Suppressor macrophage treated with lipopolysaccharide for 1 hour (primary cell): ENCODE measurements at regions not wholly inside any gene's neighbourhood (a gene's known extent, or its start where the extent isn't known, plus 50 kb on each side); places are given as distances from the start of the nearest gene placed in this dataset.
"Not testable (repeated sequence)": the region's sequence is repeated elsewhere in the genome, so short reads cannot be mapped to it uniquely, and the experiment has no call there.

Experiments used
- DNase-seq, 3 donors: peaks; one replicate each; pipeline ENCODE4 v3.0.0-alpha.2; 2020 to 2022

GRCh38 chr12:125512541-125513298 lies 447.5 kb downstream of the AACS start:
- peak; percentile 21 to 24 (median 23) for DNase-seq

GRCh38 chr12:125515887-125516286 lies 450.7 kb downstream of the AACS start:
- no peak for DNase-seq

- DNase-seq = peak in 1 of 3 donors; percentile 5
Measured at GRCh38 chr12:125518074-125518473, 452.8 kb downstream of the AACS start.

GRCh38 chr12:125519026-125519651 lies 453.9 kb downstream of the AACS start:
- DNase-seq = no peak

GRCh38 chr12:125525879-125526278 lies 460.6 kb downstream of the AACS start:
- DNase-seq = no peak

GRCh38 chr12:125528281-125528680 lies 463.0 kb downstream of the AACS start:
- DNase-seq = no peak

GRCh38 chr12:125530201-125530600 lies 465.0 kb downstream of the AACS start:
- no peak for DNase-seq

GRCh38 chr12:125530876-125531275 lies 465.6 kb downstream of the AACS start:
- no peak for DNase-seq

- DNase-seq = no peak
Measured at GRCh38 chr12:125531574-125531973, 466.3 kb downstream of the AACS start.

- DNase-seq = peak; percentile 14 to 59 (median 28)
Measured at GRCh38 chr12:125533434-125534029, 468.3 kb downstream of the AACS start.

- DNase-seq = no peak
Measured at GRCh38 chr12:125538401-125539199, 473.4 kb downstream of the AACS start.

- no peak for DNase-seq
Measured at GRCh38 chr12:125540580-125541204, 475.5 kb downstream of the AACS start.

- DNase-seq = no peak
Measured at GRCh38 chr12:125544960-125545359, 479.7 kb downstream of the AACS start.

- no peak for DNase-seq
Measured at GRCh38 chr12:125549171-125549570, 483.9 kb downstream of the AACS start.

- DNase-seq = no peak
Measured at GRCh38 chr12:125549836-125550235, 484.6 kb downstream of the AACS start.

- DNase-seq = no peak
Measured at GRCh38 chr12:125552295-125552694, 487.1 kb downstream of the AACS start.

- not testable (repeated sequence) for DNase-seq
Measured at GRCh38 chr12:125561008-125561407, 495.8 kb downstream of the AACS start.

GRCh38 chr12:125564753-125565152 lies 499.5 kb downstream of the AACS start:
- peak; percentile 19 to 24 (median 23) for DNase-seq

GRCh38 chr12:125567581-125567980 lies 502.3 kb downstream of the AACS start:
- no peak for DNase-seq

- no peak for DNase-seq
Measured at GRCh38 chr12:125568306-125568705, 503.1 kb downstream of the AACS start.

GRCh38 chr12:125573271-125573670 lies 508.0 kb downstream of the AACS start:
- no peak for DNase-seq

GRCh38 chr12:125577334-125577733 lies 512.1 kb downstream of the AACS start:
- DNase-seq = no peak

- DNase-seq = no peak
Measured at GRCh38 chr12:125579916-125580315, 514.7 kb downstream of the AACS start.
